Activated CD8-positive, alpha-beta memory T cell treated with anti-CD3 and anti-CD28 coated beads for 1 hour (primary cell): ENCODE measurements at regions not wholly inside any gene's neighbourhood (a gene's known extent, or its start where the extent isn't known, plus 50 kb on each side); places are given as distances from the start of the nearest gene placed in this dataset.
"Not testable (repeated sequence)": the region's sequence is repeated elsewhere in the genome, so short reads cannot be mapped to it uniquely, and the experiment has no call there.

Experiments used
- DNase-seq, 2 donors: peaks; one replicate each; pipeline ENCODE4 v3.0.0-alpha.2; 2020; ENCODE audit warnings: low read depth in 1 of 2; ENCODE audit errors: extremely low read depth in 1 of 2

DNA sequence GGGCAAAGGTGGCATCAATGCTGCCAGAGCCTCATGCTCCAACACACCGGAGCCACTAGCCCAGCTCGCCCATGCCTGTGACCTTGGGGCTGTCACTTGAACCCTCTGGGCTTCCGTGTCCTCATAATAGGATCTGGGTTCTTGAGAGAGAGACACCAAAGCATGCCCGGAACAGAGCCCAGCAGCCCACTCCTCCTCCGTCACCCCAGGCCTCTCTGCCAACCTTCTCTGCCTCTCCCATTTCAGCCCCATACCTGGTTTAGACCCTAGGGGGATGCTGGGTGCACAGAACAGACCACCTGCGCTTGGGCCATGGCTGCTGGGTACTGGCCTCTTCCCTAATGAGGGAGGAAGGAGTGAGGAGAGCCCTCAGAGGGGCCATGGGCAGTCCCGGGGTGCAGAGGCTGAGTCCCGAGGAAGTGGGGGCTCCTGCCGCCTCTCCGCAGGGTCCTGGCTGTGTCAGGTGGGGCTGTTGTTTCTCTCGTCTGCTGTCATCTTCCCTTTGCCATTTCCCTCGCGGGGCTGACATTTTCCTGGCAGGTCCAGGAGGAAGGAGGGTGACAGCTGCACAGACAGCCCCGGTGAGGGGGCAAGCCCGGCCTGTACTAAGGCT is 172.4 kb upstream of the RTL1 start:
- DNase-seq, result no peak

DNA sequence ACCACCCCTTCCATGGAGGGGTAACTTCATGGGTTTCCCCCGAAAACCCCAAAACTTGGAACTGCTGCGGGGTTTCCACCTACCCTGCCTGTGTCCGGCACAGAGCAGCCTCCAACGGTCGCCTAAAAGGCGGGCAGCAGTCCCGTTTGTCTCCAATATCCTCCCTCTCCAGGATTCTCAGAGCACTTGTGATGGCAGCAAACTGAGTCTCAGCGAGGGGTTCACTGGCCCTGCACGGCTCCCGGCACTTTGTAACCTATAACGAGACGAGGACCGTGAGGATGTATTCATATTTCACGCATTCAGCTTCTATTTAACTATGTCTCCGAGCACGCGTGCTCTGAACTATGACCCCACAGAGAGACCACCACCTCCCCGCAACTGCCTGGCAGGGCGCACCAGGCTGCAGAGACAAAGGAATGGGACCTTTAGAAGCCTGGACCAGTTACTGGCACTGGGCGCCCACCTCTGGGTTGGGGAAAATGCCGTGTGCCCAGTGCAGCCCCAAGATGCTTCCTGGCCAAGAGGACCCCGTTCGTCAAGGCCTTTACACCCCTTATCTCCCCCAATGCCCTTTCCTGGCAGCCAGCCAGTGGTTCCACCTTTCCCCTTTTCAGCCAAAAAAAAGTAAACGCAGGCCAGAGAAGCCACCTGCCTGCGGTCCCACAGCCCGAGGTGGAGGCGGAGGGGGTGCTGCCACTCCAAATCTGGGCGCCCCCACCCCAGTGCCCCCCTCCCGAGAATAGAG is 173.1 kb upstream of the RTL1 start:
- no peak for DNase-seq

DNA sequence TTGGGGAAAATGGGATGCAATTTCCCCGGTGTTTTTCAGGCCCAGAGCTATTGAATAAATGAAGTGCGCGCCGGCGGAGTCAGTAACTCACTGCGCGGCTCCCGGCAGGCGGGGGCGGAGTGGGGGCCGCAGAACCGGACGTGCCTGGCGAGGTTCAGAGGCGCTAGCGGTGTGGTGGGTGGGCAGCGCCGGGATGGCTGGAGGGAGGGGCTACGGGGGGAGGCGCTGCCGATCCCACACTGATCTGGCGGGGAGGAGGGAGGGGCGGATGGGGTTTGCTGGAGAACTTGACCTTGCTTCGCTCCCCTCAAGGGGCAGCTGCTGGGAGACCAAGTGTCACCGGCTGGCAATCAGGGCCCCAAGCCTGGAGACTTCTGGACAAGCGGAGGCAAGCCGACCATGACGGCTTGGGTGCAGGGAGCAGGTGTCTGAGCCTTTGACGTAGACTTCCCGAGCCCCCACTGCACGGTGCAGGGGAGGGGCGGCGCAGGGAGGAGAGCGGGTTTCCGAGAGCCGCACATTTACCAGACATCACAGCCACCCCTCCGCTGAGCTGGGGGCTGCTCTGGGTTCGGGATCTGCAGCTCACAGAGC is 174.1 kb upstream of the RTL1 start:
- DNase-seq, result no peak

DNA sequence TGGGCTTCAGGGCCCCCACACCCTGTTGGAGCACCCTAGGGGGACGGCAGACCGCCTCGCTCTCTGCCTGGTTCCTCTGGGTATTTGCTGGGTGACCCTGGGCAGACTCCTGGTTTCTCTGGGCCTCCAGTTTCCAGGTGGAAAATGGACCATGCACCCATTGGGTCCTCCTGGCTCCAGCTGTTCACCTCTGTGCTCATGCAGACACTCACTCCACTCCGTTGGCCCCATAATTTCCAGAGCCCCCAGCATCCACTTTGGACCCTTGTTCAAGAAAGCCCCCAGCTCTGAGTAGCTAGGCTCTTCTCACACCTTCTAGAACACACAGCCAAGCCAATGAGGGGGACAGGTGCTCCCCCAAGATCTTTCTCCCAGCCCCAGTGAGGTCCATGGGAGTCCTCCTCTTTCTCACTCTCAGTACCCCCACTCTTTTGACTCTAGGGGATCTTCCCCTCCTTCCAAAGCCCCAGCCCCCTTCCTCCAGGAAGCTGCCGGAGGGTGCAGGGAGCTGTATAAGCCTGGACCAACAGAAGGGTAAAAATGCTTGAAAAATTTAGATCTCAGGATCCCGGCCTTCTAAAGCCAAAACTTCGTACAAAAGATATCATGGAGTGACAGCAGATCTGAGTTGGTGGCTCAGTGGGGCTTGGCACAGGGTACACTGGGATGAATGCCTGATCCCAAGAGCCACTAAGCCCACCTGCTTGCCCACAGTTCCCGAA is 174.8 kb upstream of the RTL1 start:
- no peak for DNase-seq

DNA sequence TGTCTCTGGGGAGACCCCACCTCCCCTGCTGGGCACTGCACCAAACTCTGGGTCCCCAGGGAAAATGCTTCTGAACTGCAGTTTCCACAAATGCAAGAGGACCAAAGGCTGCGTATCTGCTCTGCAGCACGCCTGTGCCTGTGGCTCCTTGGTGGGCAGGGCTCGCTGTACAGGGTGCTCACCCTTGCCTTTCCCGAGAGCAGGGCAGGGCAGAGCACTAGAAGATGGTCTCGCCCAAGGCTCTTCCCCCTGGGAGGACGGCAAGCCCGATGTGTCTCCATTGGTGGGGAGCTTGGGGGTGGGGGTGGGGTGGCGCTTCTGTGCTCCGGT is 175.3 kb upstream of the RTL1 start:
- no peak for DNase-seq

DNA sequence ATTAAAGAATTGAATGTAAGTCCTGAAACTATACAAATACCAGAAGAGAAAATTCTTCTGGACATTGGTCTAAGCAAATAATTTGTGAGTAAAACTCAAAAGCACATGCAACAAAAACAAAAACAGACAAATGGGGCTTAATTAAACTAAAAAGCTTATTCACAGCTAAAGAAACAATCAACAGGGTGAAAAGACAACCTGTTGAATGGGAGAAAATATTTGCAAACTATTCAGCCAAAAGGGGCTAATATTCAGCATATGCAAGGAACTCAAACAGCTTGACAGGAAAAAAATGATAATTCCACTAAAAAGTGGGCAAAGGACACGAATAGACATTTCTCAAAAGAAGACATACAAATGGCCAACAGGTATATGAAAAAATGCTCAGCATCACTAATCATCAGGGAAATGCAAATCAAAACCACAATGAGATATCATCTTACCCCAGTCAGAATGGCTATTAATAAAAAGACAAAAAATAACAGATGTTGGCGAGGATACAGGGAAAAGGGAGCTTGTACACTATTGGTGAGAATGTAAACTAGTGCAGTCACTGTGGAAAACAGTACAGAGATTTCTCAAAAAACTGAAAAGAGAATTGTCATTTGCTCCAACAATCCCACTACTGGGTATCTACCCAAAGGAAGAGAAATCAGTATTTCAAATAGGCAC is 177.5 kb upstream of the RTL1 start:
- DNase-seq, result no peak

DNA sequence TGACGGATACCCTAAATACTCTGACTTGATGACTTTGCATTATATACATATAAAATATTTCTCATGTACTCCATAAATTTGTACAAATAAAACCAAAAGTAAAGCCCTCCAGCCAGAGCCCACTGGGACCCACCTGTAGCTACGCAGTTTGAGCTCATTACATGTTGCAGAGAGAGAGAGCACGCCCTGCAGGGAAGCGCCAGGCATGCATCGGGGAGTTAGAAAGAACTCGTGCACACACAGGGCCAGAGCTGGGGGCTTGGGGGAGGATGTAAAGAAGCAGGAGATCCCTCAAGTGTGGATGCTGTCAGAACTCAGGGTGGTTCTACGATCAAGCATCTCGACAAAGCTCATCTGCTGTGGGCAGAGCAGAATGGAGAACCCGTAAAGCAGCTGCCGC is 178.5 kb upstream of the RTL1 start:
- no peak for DNase-seq

DNA sequence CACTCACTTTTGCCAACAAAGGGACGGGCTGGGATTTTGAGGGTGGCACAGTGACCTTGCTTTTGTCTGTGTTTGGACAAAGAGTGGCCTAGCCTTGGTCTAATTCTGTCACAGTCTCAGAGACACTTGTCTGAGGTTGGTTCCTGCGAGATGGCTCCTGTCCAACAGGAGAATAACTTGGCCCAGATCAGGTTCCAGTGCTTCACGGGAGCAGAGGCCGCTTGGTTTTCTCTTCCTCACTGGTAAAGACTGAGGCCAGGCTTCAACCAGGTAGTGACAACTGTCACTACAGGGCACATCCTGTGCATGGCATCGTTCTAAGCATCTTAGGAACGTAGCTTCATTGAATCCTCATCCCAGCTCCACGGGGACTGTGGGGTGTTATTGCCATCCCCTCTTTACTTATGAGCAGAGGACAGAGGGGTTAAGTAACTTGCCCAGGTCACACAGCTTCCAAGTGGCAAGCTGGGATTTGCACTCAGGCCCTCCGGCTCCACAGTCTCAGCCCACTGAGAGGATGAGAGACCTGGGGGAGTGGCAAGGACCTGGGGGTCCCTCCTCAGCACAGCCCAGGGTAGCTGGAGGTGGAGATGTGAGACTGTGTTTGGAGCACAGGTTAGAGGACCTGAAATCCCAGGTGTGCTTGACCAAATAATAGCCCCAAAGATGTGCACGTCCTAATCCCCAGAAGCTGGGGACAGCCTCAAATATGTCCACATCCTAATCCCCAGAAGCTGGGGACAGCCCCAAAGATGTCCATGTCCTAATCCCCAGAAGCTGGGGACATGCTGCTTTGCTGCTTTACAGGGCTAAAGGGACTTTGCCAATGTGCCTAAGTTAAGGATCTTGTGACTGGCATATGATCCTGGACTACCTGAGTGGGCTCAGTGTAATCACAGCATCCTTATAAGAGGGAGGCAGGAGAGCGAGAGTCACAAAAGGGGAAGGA is 179.2 kb upstream of the RTL1 start:
- no peak for DNase-seq

DNA sequence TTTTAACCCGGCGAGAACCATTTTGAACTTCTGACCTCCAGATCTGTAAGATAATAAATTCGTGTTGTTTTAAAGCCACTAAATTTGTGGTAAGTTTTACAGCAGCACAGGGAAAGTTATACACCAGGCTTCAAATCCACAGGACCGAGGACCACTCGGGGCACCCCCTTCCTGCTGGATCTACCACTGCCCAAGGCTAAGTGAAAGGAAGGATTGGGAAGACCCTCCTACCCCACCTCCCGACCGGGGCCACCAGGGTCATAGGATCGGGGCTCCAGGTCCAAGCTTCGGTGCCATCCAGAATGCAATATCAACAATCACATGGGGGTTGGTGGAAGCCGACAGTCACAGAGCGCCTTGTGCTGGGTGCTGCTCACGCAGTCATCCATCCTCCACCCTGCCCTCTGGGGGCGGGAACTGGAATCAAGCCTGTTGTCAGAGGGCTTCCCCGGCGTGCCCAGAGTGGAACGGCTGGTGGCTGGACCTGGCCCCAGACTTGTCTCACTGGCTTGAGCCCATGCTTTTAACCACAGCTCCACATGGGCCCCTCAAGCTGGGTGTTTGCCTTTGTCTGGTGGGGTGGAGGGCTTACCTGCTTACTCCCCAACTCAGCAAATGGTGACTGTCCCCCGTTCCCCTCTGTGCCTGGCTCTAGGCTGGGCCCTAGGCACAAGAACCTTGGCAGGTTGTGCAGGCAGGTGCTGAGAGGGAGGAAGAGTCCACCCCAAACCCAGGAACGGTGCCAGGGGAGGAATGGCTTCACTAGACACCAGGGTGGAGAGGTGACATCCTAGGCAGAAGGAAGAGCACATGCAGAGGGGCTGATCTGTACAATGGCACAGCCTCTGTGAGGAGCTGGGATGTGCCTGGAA is 180.3 kb upstream of the RTL1 start:
- DNase-seq, result no peak

DNA sequence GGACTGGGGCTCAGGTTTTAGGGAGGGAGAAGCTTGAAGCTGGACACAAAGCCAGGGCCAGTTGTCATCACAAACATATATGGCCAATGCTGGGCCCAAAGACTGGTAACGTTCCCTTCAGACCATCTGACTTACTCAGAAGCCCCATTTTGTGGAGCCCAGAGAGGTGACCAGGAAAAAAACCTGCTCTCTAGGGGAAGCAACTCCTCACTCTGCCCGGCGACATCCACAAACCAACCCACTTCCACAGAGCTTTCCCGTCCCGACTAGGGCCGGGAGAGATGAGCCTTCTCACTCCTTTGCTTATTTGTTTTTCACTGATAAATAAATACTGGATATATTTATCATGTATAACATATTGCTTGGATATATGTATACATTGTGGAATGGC is 180.9 kb upstream of the RTL1 start:
- no peak for DNase-seq

DNA sequence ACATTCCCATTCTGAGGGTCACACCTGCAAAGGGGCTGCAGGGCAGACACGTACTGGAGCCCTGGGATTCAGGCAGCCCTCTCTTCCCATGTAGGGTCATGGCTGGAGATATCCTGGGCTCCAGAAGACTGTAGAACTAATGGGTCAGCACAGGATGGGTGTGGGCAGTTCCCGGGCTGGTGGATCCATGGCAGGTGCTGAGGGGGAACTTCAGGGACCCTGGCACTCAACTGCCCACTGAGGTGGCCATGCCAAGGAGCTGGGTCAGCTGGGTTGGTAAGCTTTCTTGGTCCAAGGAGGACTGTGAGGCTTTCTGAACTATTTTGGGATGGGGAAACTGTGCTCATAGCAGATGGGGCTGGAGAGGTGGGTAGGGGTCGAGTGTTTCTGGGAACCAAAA is 183.4 kb upstream of the RTL1 start:
- DNase-seq, result no peak

DNA sequence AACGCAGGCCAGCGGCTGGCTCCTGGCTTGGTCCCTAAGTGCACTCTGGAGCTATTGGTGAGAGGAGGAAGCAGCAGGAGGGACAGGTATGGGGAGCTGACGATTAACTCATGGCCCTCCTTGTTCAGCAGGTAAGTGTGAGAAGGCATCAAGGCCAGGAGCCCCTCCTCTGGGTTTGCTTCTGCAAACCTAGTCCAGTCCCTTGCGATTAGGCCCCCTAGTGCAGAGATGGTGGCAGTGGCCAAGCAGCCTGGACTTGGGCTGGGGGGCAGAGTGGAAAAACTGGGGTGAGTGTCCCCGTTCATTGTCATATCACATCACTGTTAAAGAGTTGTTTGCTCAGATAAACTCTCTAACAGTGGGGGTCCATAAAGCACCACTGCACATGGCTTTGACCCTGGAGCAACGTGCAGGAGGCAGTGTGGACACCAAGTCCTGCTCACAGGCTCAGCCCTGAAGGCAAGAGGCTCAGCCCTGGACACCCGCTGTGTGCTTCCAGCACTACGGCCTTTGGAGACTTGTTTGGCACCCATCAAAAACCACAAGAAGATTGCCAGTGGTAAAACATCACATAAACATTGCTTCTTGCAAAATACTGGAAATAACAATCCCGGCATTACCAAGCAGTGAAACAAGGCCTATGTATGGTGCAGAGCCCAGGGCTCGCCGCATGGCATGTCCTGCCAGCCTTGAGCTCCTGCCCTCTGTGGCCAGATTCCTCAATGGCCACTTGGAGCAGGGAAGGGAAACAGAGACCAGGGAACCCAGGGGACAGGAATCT is 184.3 kb upstream of the RTL1 start:
- DNase-seq, result no peak

DNA sequence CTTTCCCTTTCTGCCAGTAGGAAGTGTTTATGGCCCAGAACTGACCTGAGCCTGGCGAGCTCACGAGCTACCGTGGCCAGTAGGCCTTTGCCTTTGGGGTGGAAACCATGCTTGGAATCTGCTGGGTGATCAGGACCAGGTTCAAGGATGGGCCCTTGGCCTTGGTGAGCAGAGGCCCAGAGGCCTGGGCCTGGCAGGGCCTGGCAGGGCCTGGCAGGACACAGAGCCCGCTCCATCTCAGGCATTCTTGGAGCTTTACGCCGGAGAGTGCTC is 184.8 kb upstream of the RTL1 start:
- no peak for DNase-seq

DNA sequence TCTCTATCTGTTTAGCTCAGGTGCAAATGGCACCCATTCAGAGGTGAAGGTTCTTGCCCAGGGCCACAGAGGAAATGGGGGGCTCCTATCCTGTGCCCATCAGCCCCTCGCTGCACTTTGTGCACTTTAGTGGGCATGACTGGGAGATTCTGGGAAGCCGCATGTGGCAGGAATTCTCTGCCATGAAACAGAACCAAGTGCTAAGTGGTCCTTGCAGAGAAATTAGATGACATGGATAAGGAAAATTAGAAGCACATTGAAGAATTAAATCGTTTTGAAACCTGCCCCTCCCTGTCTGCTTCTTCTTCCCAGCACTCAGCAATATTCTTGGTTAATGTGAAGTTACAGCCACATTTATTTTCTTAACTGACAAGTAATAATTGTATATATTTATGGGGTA is 185.2 kb upstream of the RTL1 start:
- DNase-seq, result no peak

DNA sequence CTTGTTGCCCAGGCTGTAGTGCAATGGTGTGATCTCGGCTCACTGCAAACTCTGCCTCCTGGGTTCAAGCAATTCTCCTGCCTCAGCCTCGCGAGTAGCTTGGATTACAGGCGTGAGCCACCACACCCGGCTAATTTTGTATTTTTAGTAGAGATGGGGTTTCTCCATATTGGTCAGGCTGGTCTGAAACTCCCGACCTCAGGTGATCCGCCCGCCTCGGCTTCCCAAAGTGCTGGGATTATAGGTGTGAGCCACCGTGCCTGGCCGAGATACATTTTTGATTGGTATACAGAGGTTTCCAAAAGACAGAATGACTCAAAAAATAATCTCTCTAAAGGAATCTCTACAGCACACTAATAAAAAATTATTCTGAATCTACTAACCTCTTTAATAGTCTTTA is 187.0 kb upstream of the RTL1 start:
- DNase-seq, result not testable (repeated sequence)

DNA sequence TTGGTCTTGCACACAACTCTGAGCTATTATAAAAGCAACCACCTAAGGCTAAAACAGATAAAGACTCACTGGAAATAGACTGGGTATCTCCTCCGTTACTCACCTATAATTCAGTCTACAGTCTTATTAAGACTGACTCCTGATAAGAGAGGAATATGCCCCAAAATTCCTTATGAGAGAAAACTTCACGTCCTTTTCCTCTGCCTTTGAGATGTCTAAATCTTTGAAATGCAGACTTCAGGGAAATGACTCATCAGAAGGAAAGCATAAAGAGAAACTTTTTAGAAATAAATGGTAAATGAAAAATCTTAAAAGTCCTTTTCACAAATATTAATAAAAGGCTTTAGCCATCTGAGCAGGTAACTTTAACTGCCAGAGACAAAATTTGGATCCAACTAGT is 187.5 kb upstream of the RTL1 start:
- no peak for DNase-seq

DNA sequence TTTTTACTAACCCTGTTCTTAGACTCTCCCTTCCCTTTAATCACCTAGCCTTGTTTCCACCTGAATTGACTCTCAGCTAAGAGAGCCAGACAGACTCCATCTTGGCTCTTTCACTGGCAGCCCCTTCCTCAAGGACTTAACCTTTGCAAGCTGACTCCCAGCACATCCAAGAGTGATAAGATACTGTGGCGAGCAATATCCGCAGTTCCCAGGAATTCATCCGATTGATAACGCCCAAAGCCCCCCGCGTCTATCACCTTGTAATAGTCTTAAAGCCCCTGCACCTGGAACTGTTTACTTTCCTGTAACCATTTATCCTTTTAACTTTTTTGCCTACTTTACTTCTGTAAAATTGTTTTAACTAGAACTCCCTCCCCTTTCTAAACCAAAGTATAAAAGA is 191.4 kb upstream of the RTL1 start:
- DNase-seq, result not testable (repeated sequence)

DNA sequence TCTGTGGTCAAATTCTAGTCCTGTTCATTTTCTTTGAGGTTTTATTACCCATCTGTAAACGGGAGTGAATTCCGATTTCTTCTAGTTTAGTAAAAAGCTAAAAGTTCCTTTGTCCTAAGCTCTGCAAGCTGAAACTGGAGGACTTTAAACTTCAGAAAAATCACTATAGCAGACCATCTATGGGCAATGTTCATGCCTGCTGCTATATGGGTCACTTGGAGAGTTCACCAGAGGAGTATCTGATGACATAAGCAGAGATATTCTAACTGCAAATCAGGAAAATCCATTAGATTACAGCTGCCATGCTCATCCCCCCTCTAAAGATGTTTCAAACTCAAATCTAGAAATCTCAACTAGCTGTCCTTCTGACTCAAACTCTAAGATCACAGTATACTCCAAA is 193.0 kb upstream of the RTL1 start:
- no peak for DNase-seq
